HEK293 (cell line): ENCODE measurements at regions not wholly inside any gene's neighbourhood (a gene's known extent, or its start where the extent isn't known, plus 50 kb on each side); places are given as distances from the start of the nearest gene placed in this dataset.

ENCODE experiments used
- CTCF ChIA-PET: fragments of 350-600 bp; formaldehyde crosslinking; extraction: SDS; loops from one replicate; lab custom pipeline; 2021; ENCODE audit warnings: antibody characterized with exemption; lab: Yijun Ruan, JAX
- POLR2A ChIA-PET: fragments of 300-600 bp; formaldehyde crosslinking; extraction: SDS; loops from one replicate; lab custom pipeline; 2020; ENCODE audit warnings: antibody characterized with exemption, inconsistent platforms; lab: Yijun Ruan, JAX
- H3K27ac ChIP-seq: fragments of 200-500 bp; sonication (Bioruptor generic); 2 replicates; pipeline ENCODE4 v1.5.1; 2014; ENCODE audit warnings: low read depth, low read length, control low read depth, inconsistent platforms; ENCODE audit errors: extremely low read depth
- H3K36me3 ChIP-seq, 2 experiments: fragments of 200-500 bp in 1 of 2; sonication (Bioruptor generic) in 1 of 2; 1 replicate in 1 of 2; 2 replicates in 1 of 2; pipeline ENCODE4 v1.5.1; 2014 to 2017; ENCODE audit warnings: inconsistent platforms in 2 of 2, low read length in 2 of 2; ENCODE audit not compliant: control insufficient read depth in 2 of 2, insufficient read depth in 1 of 2
- H3K4me1 ChIP-seq: fragments of 200-500 bp; sonication (Bioruptor generic); 2 replicates; pipeline ENCODE4 v1.5.1; 2014; ENCODE audit warnings: mild to moderate bottlenecking, low read length, inconsistent platforms; ENCODE audit not compliant: control insufficient read depth, insufficient read depth
- H3K4me3 ChIP-seq: 2 replicates; pipeline ENCODE4 v1.5.1; 2011; ENCODE audit warnings: low read depth, mild to moderate bottlenecking, control low read depth, low read length, moderate library complexity
- H3K9me3 ChIP-seq: fragments of 200-500 bp; sonication (Bioruptor generic); 2 replicates; pipeline ENCODE4 v1.5.1; 2014; ENCODE audit warnings: low read depth, low read length, inconsistent platforms; ENCODE audit not compliant: control insufficient read depth, insufficient read depth
- ELK4 ChIP-seq: IDR thresholded peaks from 2 replicates; pipeline ENCODE4 v1.6.1; 2011; ENCODE audit warnings: mild to moderate bottlenecking, low read depth, low read length, borderline replicate concordance
- FEZF1 ChIP-seq: fragments of 450-650 bp; formaldehyde crosslinking; IDR thresholded peaks from 2 replicates; pipeline ENCODE4 v1.5.1; 2016; ENCODE audit warnings: missing biosample characterization, missing genetic modification characterization
- GLI4 ChIP-seq: fragments of 450-650 bp; formaldehyde crosslinking; IDR thresholded peaks from 2 replicates; pipeline ENCODE4 v1.5.1; 2016; ENCODE audit warnings: missing biosample characterization, missing genetic modification characterization
- INSM2 ChIP-seq: fragments of 450-650 bp; formaldehyde crosslinking; IDR thresholded peaks from 2 replicates; pipeline ENCODE4 v1.5.1; 2016; ENCODE audit warnings: missing biosample characterization, missing genetic modification characterization
- SALL2 ChIP-seq: fragments of 450-650 bp; formaldehyde crosslinking; IDR thresholded peaks from 2 replicates; pipeline ENCODE4 v1.5.0; 2017; ENCODE audit warnings: missing biosample characterization, mild to moderate bottlenecking, missing genetic modification characterization, borderline replicate concordance
- SCRT2 ChIP-seq: fragments of 450-650 bp; formaldehyde crosslinking; IDR thresholded peaks from 2 replicates; pipeline ENCODE4 v1.5.1; 2016; ENCODE audit warnings: missing biosample characterization, missing genetic modification characterization
- SP3 ChIP-seq: fragments of 450-650 bp; formaldehyde crosslinking; IDR thresholded peaks from 2 replicates; pipeline ENCODE4 v1.5.1; 2016; ENCODE audit warnings: missing biosample characterization, missing genetic modification characterization
- ZBTB17 ChIP-seq: fragments of 450-650 bp; formaldehyde crosslinking; IDR thresholded peaks from 2 replicates; pipeline ENCODE4 v1.5.1; 2016; ENCODE audit warnings: missing biosample characterization, missing genetic modification characterization
- ZBTB7A ChIP-seq: fragments of 450-650 bp; formaldehyde crosslinking; IDR thresholded peaks from 2 replicates; pipeline ENCODE4 v1.5.1; 2016; ENCODE audit warnings: low read depth, missing biosample characterization, missing genetic modification characterization
- ZEB2 ChIP-seq: fragments of 450-650 bp; formaldehyde crosslinking; IDR thresholded peaks from 2 replicates; pipeline ENCODE4 v1.5.1; 2016; ENCODE audit warnings: missing biosample characterization, missing genetic modification characterization
- ZFP37 ChIP-seq: fragments of 450-650 bp; formaldehyde crosslinking; IDR thresholded peaks from 2 replicates; pipeline ENCODE4 v1.5.1; 2016; ENCODE audit warnings: missing biosample characterization, missing genetic modification characterization
- ZIC2 ChIP-seq: fragments of 450-650 bp; formaldehyde crosslinking; IDR thresholded peaks from 2 replicates; pipeline ENCODE4 v1.5.1; 2016; ENCODE audit warnings: missing biosample characterization, missing genetic modification characterization
- ZNF114 ChIP-seq: fragments of 450-650 bp; formaldehyde crosslinking; IDR thresholded peaks from 2 replicates; pipeline ENCODE4 v1.5.0; 2017; ENCODE audit warnings: missing biosample characterization, missing genetic modification characterization
- ZNF132 ChIP-seq: fragments of 450-650 bp; formaldehyde crosslinking; IDR thresholded peaks from 2 replicates; pipeline ENCODE4 v1.5.1; 2017; ENCODE audit warnings: missing biosample characterization, missing genetic modification characterization, borderline replicate concordance
- ZNF19 ChIP-seq: fragments of 450-650 bp; formaldehyde crosslinking; IDR thresholded peaks from 2 replicates; pipeline ENCODE4; 2016; ENCODE audit warnings: missing biosample characterization, missing genetic modification characterization, low read depth
- ZNF324 ChIP-seq: fragments of 450-650 bp; formaldehyde crosslinking; IDR thresholded peaks from 2 replicates; pipeline ENCODE4 v1.5.1; 2016; ENCODE audit warnings: missing biosample characterization, missing genetic modification characterization
- ZNF335 ChIP-seq: fragments of 450-650 bp; formaldehyde crosslinking; conservative IDR thresholded peaks from 2 replicates; pipeline ENCODE4 v1.5.1; 2016; ENCODE audit warnings: missing biosample characterization, missing genetic modification characterization
- ZNF501 ChIP-seq: fragments of 450-650 bp; formaldehyde crosslinking; IDR thresholded peaks from 2 replicates; pipeline ENCODE4 v1.5.1; 2016; ENCODE audit warnings: missing biosample characterization, missing genetic modification characterization
- ZNF621 ChIP-seq: fragments of 450-650 bp; formaldehyde crosslinking; IDR thresholded peaks from 2 replicates; pipeline ENCODE4 v1.5.1; 2017; ENCODE audit warnings: missing biosample characterization, missing genetic modification characterization
- ZNF660 ChIP-seq: fragments of 450-650 bp; IDR thresholded peaks from 2 replicates; pipeline ENCODE4 v1.5.1; 2018; ENCODE audit warnings: missing biosample characterization, mild to moderate bottlenecking, missing genetic modification characterization
- ZNF670 ChIP-seq: fragments of 450-650 bp; formaldehyde crosslinking; IDR thresholded peaks from 2 replicates; pipeline ENCODE4 v1.5.1; 2016; ENCODE audit warnings: missing biosample characterization, missing genetic modification characterization, low read depth
- ZNF843 ChIP-seq: fragments of 450-650 bp; formaldehyde crosslinking; IDR thresholded peaks from 2 replicates; pipeline ENCODE4 v1.5.1; 2016; ENCODE audit warnings: missing biosample characterization, missing genetic modification characterization
- TF ChIP-seq, protein P1 (sequence below): fragments of 450-650 bp; formaldehyde crosslinking; IDR thresholded peaks from 2 replicates; pipeline ENCODE4 v1.5.1; 2016; ENCODE audit warnings: missing biosample characterization, missing genetic modification characterization
- TF ChIP-seq, protein P2 (sequence below): fragments of 450-650 bp; formaldehyde crosslinking; IDR thresholded peaks from 2 replicates; pipeline ENCODE4 v1.5.1; 2016; ENCODE audit warnings: missing biosample characterization, missing genetic modification characterization
- TF ChIP-seq, protein P3 (sequence below): fragments of 450-650 bp; formaldehyde crosslinking; IDR thresholded peaks from 2 replicates; pipeline ENCODE4 v1.5.1; 2017; ENCODE audit warnings: missing biosample characterization, missing genetic modification characterization
- TF ChIP-seq, protein P4 (sequence below): fragments of 450-650 bp; formaldehyde crosslinking; IDR thresholded peaks from 2 replicates; pipeline ENCODE4 v1.5.1; 2016; ENCODE audit warnings: missing biosample characterization, missing genetic modification characterization, low read depth
- TF ChIP-seq, protein P5 (sequence below): fragments of 450-650 bp; formaldehyde crosslinking; IDR thresholded peaks from 2 replicates; pipeline ENCODE4 v1.5.1; 2017; ENCODE audit warnings: missing biosample characterization, missing genetic modification characterization

GRCh38 chr12:25615119-25615518 is 62.0 kb upstream of the LMNTD1 start:
- no peak overlapping the region for H3K4me3 ChIP-seq
- no peak overlapping the region for H3K27ac ChIP-seq
- CTCF ChIA-PET = interaction anchor here (0.5 to 0.6 kb wide), 2 partner anchors 27 to 42 kb away, joined by 3 read pairs; no protein-coding TSS in a partner anchor
- H3K36me3 ChIP-seq = no peaks in the 10 kb centered on the region
- H3K9me3 ChIP-seq = no peaks in the 10 kb centered on the region
- H3K4me1 ChIP-seq = no peaks in the 10 kb centered on the region
- POLR2A ChIA-PET = no interaction called here
- TF ChIP-seq ZNF670 = no peak
- TF ChIP-seq, protein P1, sequence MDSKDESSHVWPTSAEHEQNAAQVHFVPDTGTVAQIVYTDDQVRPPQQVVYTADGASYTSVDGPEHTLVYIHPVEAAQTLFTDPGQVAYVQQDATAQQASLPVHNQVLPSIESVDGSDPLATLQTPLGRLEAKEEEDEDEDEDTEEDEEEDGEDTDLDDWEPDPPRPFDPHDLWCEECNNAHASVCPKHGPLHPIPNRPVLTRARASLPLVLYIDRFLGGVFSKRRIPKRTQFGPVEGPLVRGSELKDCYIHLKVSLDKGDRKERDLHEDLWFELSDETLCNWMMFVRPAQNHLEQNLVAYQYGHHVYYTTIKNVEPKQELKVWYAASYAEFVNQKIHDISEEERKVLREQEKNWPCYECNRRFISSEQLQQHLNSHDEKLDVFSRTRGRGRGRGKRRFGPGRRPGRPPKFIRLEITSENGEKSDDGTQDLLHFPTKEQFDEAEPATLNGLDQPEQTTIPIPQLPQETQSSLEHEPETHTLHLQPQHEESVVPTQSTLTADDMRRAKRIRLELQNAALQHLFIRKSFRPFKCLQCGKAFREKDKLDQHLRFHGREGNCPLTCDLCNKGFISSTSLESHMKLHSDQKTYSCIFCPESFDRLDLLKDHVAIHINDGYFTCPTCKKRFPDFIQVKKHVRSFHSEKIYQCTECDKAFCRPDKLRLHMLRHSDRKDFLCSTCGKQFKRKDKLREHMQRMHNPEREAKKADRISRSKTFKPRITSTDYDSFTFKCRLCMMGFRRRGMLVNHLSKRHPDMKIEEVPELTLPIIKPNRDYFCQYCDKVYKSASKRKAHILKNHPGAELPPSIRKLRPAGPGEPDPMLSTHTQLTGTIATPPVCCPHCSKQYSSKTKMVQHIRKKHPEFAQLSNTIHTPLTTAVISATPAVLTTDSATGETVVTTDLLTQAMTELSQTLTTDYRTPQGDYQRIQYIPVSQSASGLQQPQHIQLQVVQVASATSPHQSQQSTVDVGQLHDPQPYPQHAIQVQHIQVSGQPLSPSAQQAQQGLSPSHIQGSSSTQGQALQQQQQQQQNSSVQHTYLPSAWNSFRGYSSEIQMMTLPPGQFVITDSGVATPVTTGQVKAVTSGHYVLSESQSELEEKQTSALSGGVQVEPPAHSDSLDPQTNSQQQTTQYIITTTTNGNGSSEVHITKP (tag by site-specific recombination) = peak; percentile 55; the same call in 1 of the 2 replicates
- peak; percentile 90 for TF ChIP-seq ZEB2 (tag by site-specific recombination)
- peak; percentile 89 for TF ChIP-seq ZBTB17 (tag by site-specific recombination)
- TF ChIP-seq ZFP37 (tag by site-specific recombination) = peak; percentile 92
- peak; percentile 51; the same call in 1 of the 2 replicates for TF ChIP-seq ZNF501 (tag by site-specific recombination)
- TF ChIP-seq ZNF19 (tag by site-specific recombination) = no peak
- TF ChIP-seq ZNF324 (tag by site-specific recombination) = peak; percentile 87; the same call in 1 of the 2 replicates
- TF ChIP-seq, protein P2, sequence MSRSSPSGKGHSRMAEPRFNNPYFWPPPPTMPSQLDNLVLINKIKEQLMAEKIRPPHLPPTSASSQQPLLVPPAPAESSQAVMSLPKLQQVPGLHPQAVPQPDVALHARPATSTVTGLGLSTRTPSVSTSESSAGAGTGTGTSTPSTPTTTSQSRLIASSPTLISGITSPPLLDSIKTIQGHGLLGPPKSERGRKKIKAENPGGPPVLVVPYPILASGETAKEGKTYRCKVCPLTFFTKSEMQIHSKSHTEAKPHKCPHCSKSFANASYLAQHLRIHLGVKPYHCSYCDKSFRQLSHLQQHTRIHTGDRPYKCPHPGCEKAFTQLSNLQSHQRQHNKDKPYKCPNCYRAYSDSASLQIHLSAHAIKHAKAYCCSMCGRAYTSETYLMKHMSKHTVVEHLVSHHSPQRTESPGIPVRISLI (tag by site-specific recombination) = peak; percentile 62; the same call in 1 of the 2 replicates
- TF ChIP-seq ZNF335 (tag by site-specific recombination) = peak; percentile 50
- TF ChIP-seq, protein P3, sequence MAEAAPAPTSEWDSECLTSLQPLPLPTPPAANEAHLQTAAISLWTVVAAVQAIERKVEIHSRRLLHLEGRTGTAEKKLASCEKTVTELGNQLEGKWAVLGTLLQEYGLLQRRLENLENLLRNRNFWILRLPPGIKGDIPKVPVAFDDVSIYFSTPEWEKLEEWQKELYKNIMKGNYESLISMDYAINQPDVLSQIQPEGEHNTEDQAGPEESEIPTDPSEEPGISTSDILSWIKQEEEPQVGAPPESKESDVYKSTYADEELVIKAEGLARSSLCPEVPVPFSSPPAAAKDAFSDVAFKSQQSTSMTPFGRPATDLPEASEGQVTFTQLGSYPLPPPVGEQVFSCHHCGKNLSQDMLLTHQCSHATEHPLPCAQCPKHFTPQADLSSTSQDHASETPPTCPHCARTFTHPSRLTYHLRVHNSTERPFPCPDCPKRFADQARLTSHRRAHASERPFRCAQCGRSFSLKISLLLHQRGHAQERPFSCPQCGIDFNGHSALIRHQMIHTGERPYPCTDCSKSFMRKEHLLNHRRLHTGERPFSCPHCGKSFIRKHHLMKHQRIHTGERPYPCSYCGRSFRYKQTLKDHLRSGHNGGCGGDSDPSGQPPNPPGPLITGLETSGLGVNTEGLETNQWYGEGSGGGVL (tag by site-specific recombination) = peak; percentile 69
- TF ChIP-seq GLI4 (tag by site-specific recombination) = 0 out of 2 replicates have a peak, but pooled peaks have one; percentile 81
- no peak for TF ChIP-seq ZIC2 (tag by site-specific recombination)
- 0 out of 2 replicates have a peak, but pooled peaks have one; percentile 29 for TF ChIP-seq ZNF843 (tag by site-specific recombination)
- TF ChIP-seq ZNF114 (tag by site-specific recombination) = no peak
- TF ChIP-seq SP3 = peak; percentile 62
- TF ChIP-seq INSM2 (tag by site-specific recombination) = peak; percentile 95
- TF ChIP-seq ZNF660 = peak; percentile 91
- no peak for TF ChIP-seq SALL2
- no peak for TF ChIP-seq FEZF1 (tag by site-specific recombination)
- TF ChIP-seq SCRT2 (tag by site-specific recombination) = peak; percentile 72
- 0 out of 2 replicates have a peak, but pooled peaks have one; percentile 45 for TF ChIP-seq ZBTB7A
- TF ChIP-seq, protein P4, sequence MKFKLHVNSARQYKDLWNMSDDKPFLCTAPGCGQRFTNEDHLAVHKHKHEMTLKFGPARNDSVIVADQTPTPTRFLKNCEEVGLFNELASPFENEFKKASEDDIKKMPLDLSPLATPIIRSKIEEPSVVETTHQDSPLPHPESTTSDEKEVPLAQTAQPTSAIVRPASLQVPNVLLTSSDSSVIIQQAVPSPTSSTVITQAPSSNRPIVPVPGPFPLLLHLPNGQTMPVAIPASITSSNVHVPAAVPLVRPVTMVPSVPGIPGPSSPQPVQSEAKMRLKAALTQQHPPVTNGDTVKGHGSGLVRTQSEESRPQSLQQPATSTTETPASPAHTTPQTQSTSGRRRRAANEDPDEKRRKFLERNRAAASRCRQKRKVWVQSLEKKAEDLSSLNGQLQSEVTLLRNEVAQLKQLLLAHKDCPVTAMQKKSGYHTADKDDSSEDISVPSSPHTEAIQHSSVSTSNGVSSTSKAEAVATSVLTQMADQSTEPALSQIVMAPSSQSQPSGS (tag by site-specific recombination) = peak; percentile 95
- TF ChIP-seq ELK4 = no peak
- no peak for TF ChIP-seq ZNF132 (tag by site-specific recombination)
- TF ChIP-seq ZNF621 (tag by site-specific recombination) = no peak
- TF ChIP-seq, protein P5, sequence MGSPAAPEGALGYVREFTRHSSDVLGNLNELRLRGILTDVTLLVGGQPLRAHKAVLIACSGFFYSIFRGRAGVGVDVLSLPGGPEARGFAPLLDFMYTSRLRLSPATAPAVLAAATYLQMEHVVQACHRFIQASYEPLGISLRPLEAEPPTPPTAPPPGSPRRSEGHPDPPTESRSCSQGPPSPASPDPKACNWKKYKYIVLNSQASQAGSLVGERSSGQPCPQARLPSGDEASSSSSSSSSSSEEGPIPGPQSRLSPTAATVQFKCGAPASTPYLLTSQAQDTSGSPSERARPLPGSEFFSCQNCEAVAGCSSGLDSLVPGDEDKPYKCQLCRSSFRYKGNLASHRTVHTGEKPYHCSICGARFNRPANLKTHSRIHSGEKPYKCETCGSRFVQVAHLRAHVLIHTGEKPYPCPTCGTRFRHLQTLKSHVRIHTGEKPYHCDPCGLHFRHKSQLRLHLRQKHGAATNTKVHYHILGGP (tag by site-specific recombination) = peak; percentile 85
